Fibroblast of lung (primary cell): ENCODE measurements at regions not wholly inside any gene's neighbourhood (a gene's known extent, or its start where the extent isn't known, plus 50 kb on each side); places are given as distances from the start of the nearest gene placed in this dataset.

Experiments
- DNase-seq, 2 donors: peaks; one replicate each; pipeline versions ENCODE4 v3.0.0 to v3.0.0-alpha.2; 2010; ENCODE audit warnings: low read depth in 2 of 2
- H2AFZ ChIP-seq: 2 replicates; pipeline ENCODE4 v1.5.1; 2012; ENCODE audit warnings: low read length, control low read depth, inconsistent platforms
- H3K27ac ChIP-seq: 2 replicates; pipeline ENCODE4 v1.5.1; 2011; ENCODE audit warnings: low read length, control low read depth; ENCODE audit not compliant: insufficient read depth
- H3K27me3 ChIP-seq: 2 replicates; pipeline ENCODE4 v1.5.1; 2011; ENCODE audit warnings: mild to moderate bottlenecking, low read length; ENCODE audit not compliant: control insufficient read depth, insufficient read depth
- H3K36me3 ChIP-seq: 2 replicates; pipeline ENCODE4 v1.5.1; 2011; ENCODE audit warnings: low read length; ENCODE audit not compliant: control insufficient read depth, insufficient read depth
- H3K4me1 ChIP-seq: 2 replicates; pipeline ENCODE4 v1.5.1; 2011; ENCODE audit warnings: low read length; ENCODE audit not compliant: control insufficient read depth, insufficient read depth; ENCODE audit errors: extremely low read depth
- H3K4me2 ChIP-seq: 2 replicates; pipeline ENCODE4 v1.5.1; 2011; ENCODE audit warnings: low read length, control low read depth; ENCODE audit not compliant: insufficient read depth; ENCODE audit errors: extremely low read depth
- H3K4me3 ChIP-seq, 4 experiments: fragments of 200-600 bp in 1 of 4; sonication (generic) in 1 of 4; replicated peaks in 1 of 4; 2 replicates each; pipeline ENCODE4 v1.5.1; 2011 to 2016; ENCODE audit warnings: low read length in 4 of 4, low read depth in 3 of 4, mild to moderate bottlenecking in 3 of 4, control low read depth in 2 of 4, inconsistent platforms in 1 of 4, mixed read lengths in 1 of 4; ENCODE audit not compliant: insufficient read depth in 1 of 4; ENCODE audit errors: control extremely low read depth in 1 of 4
- H3K79me2 ChIP-seq: 2 replicates; pipeline ENCODE4 v1.5.1; 2012; ENCODE audit warnings: mild to moderate bottlenecking, low read length, inconsistent platforms; ENCODE audit not compliant: control insufficient read depth, insufficient read depth
- H3K9ac ChIP-seq: 2 replicates; pipeline ENCODE4 v1.5.1; 2011; ENCODE audit warnings: mild to moderate bottlenecking, low read length, control low read depth; ENCODE audit not compliant: insufficient read depth
- H3K9me3 ChIP-seq: 2 replicates; pipeline ENCODE4 v1.5.1; 2012; ENCODE audit warnings: low read depth, low read length; ENCODE audit not compliant: control insufficient read depth, insufficient read depth
- H4K20me1 ChIP-seq: 2 replicates; pipeline ENCODE4 v1.5.1; 2011; ENCODE audit warnings: low read length; ENCODE audit not compliant: control insufficient read depth, insufficient read depth; ENCODE audit errors: extremely low read depth
- EZH2 ChIP-seq: IDR thresholded peaks from 2 replicates; pipeline ENCODE4 v1.5.1; 2012; ENCODE audit warnings: low read length, control low read depth, mild to moderate bottlenecking; ENCODE audit errors: missing control alignments
- TF ChIP-seq, protein P1 (sequence below), 2 donors: IDR thresholded peaks in 1 of 2; conservative IDR thresholded peaks in 1 of 2; 1 replicate in 1 of 2; 2 replicates in 1 of 2; pipeline ENCODE4 v1.5.1; 2011 to 2012; ENCODE audit warnings: low read length in 2 of 2, control low read depth in 1 of 2, inconsistent platforms in 1 of 2, low read depth in 1 of 2, mild to moderate bottlenecking in 1 of 2

DNA sequence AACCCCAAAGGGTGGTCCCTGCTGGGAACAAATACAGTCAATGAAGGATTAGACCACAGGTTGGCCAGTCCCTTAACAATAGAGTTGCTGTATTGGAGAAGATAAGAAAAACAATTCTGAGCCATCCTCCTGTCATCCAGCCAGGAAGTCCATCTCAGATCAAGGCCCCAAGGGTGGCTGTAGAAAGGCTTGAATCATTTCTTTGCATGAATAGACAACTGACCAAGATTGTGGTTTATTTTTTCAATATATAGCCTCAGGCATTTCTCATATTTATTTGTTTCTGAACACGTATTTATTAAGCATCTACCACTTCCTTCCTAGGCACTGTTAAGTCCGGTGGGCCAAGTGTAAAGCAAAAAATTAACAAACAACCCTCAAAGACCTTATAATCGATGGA lies 274.4 kb upstream of the SLC14A2 start:
- Histone ChIP-seq H3K79me2 (no peaks in the 10 kb centered on the region), H3K36me3 (no peaks in the 10 kb centered on the region), H3K9ac (no peak overlapping the region), H3K4me1 (no peaks in the 10 kb centered on the region), H3K4me3 (no peak overlapping the region), H4K20me1 (no peaks in the 10 kb centered on the region), H3K4me2 (no peak overlapping the region), H3K27me3 (no peaks in the 10 kb centered on the region), H3K27ac (no peak overlapping the region), H2AFZ (no peak overlapping the region), H3K9me3 (no peaks in the 10 kb centered on the region)
- DNase-seq, result no peak
- no peak for TF ChIP-seq EZH2
- TF ChIP-seq, protein P1, sequence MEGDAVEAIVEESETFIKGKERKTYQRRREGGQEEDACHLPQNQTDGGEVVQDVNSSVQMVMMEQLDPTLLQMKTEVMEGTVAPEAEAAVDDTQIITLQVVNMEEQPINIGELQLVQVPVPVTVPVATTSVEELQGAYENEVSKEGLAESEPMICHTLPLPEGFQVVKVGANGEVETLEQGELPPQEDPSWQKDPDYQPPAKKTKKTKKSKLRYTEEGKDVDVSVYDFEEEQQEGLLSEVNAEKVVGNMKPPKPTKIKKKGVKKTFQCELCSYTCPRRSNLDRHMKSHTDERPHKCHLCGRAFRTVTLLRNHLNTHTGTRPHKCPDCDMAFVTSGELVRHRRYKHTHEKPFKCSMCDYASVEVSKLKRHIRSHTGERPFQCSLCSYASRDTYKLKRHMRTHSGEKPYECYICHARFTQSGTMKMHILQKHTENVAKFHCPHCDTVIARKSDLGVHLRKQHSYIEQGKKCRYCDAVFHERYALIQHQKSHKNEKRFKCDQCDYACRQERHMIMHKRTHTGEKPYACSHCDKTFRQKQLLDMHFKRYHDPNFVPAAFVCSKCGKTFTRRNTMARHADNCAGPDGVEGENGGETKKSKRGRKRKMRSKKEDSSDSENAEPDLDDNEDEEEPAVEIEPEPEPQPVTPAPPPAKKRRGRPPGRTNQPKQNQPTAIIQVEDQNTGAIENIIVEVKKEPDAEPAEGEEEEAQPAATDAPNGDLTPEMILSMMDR (conservative IDR thresholded peaks at IDR 0.05 in 1 of 2, IDR thresholded peaks at IDR 0.05 in 1 of 2; ENCODE audit: low read depth in 1 of 2, low read length in 2 of 2), result no peak

DNA sequence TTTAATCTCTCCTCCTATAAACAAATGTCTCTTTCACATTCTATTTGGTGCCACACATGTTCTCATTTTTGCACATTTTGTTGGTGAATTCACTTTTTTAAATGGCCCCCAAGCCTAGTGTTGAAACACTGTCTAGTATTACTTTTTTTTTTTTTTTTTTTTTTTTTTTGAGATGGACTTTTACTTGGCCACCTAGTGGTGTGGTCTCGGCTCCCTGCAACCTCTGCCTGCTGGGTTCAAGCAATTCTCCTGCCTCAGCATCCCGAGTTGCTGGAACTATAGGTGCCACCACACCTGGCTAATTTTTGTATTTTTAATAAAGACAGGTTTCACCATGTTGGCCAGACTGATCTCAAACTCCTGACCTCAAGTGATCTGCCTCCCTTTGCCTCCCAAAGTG lies 273.8 kb upstream of the SLC14A2 start:
- no peaks in the 10 kb centered on the region for H3K9me3 ChIP-seq
- H3K4me2 ChIP-seq, result no peak overlapping the region
- no peaks in the 10 kb centered on the region for H3K36me3 ChIP-seq
- TF ChIP-seq, protein P1 (conservative IDR thresholded peaks at IDR 0.05 in 1 of 2, IDR thresholded peaks at IDR 0.05 in 1 of 2; ENCODE audit: low read depth in 1 of 2, low read length in 2 of 2), result no peak
- no peak for TF ChIP-seq EZH2
- no peak overlapping the region for H3K4me3 ChIP-seq
- no peaks in the 10 kb centered on the region for H3K4me1 ChIP-seq
- no peaks in the 10 kb centered on the region for H3K27me3 ChIP-seq
- no peak overlapping the region for H2AFZ ChIP-seq
- no peak overlapping the region for H3K27ac ChIP-seq
- DNase-seq, result no peak
- H3K9ac ChIP-seq, result no peak overlapping the region
- H4K20me1 ChIP-seq, result no peaks in the 10 kb centered on the region
- H3K79me2 ChIP-seq, result no peaks in the 10 kb centered on the region

DNA sequence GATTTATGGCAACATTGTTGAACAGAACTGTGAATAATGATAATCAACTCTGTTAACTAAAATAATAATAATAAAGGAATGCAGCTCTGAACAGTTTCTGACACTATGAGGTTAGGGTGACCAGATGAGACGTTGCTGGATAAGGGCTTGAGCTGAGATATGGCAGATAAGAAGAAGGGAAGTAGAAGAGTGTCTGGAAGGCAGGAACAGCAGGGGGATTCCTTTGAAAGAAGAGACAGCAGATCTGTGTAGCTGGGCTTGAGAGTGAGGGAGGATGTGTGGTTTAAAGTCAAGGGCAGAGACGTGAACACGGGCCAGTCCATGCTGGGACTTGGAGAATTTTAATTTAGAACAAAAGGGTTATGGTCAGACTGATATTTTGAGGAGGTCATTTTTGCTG lies 273.1 kb upstream of the SLC14A2 start:
- Histone ChIP-seq H2AFZ (no peak overlapping the region), H3K79me2 (no peaks in the 10 kb centered on the region), H3K9me3 (no peaks in the 10 kb centered on the region), H3K4me2 (no peak overlapping the region), H3K36me3 (no peaks in the 10 kb centered on the region), H3K9ac (no peak overlapping the region), H3K27me3 (no peaks in the 10 kb centered on the region), H3K4me1 (no peaks in the 10 kb centered on the region), H4K20me1 (no peaks in the 10 kb centered on the region), H3K27ac (no peak overlapping the region), H3K4me3 (no peak overlapping the region)
- no peak for DNase-seq
- no peak for TF ChIP-seq EZH2
- TF ChIP-seq, protein P1 (conservative IDR thresholded peaks at IDR 0.05 in 1 of 2, IDR thresholded peaks at IDR 0.05 in 1 of 2; ENCODE audit: low read depth in 1 of 2, low read length in 2 of 2), result no peak
